Esophagus squamous epithelium (tissue), 5 donors: ENCODE measurements at regions not wholly inside any gene's neighbourhood (a gene's known extent, or its start where the extent isn't known, plus 50 kb on each side); places are given as distances from the start of the nearest gene placed in this dataset.

Experiments used
- DNase-seq: peaks from one replicate; lab custom pipeline; 2025; lab: John Stamatoyannopoulos, UW
- H3K27ac ChIP-seq, 4 donors: fragments of 200-600 bp; sonication (generic); one replicate each; pipeline ENCODE4 v1.5.1; 2016 to 2019; ENCODE audit warnings: mild to moderate bottlenecking in 1 of 4
- H3K27me3 ChIP-seq, 4 donors: fragments of 200-600 bp; sonication (generic); 1 replicate in 3 of 4; 2 replicates in 1 of 4; pipeline versions ENCODE4 v1.5.1 to v1.6.0; 2017 to 2021; ENCODE audit warnings: antibody characterized with exemption in 1 of 4
- H3K36me3 ChIP-seq, 3 donors: fragments of 200-600 bp; sonication (generic); one replicate each; pipeline ENCODE4 v1.5.1; 2016 to 2019
- H3K4me1 ChIP-seq, 3 donors: fragments of 200-600 bp; sonication (generic); one replicate each; pipeline ENCODE4 v1.5.1; 2017 to 2019
- H3K4me3 ChIP-seq, 4 donors: fragments of 200-600 bp; sonication (generic); 1 replicate in 3 of 4; 2 replicates in 1 of 4; pipeline ENCODE4 v1.5.1; 2016 to 2019; ENCODE audit warnings: mild to moderate bottlenecking in 2 of 4, moderate library complexity in 1 of 4
- H3K9me3 ChIP-seq, 3 donors: fragments of 200-600 bp; sonication (generic); one replicate each; pipeline ENCODE4 v1.5.1; 2016 to 2019
- CTCF ChIP-seq, 6 experiments: fragments of 450-650 bp in 4 of 6; fragments of 200-600 bp in 2 of 6; sonication (generic) in 2 of 6; IDR thresholded peaks; one replicate each; pipeline ENCODE4 v1.5.1; 2016 to 2019; ENCODE audit warnings: antibody characterized with exemption in 6 of 6, mild to moderate bottlenecking in 4 of 6, moderate library complexity in 4 of 6
- POLR2A ChIP-seq, 4 donors: fragments of 450-650 bp; IDR thresholded peaks; one replicate each; pipeline ENCODE4 v1.6.1; 2017; ENCODE audit warnings: antibody characterized with exemption in 4 of 4, mild to moderate bottlenecking in 4 of 4, moderate library complexity in 3 of 4
- WGBS, 2 donors: methylation state at CpG; one replicate each; pipeline ENCODE4 v1.1.5; 2018; 5-methylcytosine and 5-hydroxymethylcytosine counted together
- intact Hi-C: fragments of 100-400 bp; cut with DNase I; formaldehyde crosslinking; loops from one replicate; pipeline ENCODE4 v1.15.0; 2022
- donor health status: DM: yes; HTN: yes; CAD: no.

- no peak for DNase-seq
- Histone ChIP-seq H3K27me3 (no peaks in the 10 kb centered on the region), H3K36me3 (no peaks in the 10 kb centered on the region), H3K27ac (no peak overlapping the region), H3K9me3 (no peaks in the 10 kb centered on the region), H3K4me1 (no peaks in the 10 kb centered on the region), H3K4me3 (no peak overlapping the region)
- 62 to 93% methylated on average over 2 of the region's 2 CpGs for WGBS, 2 donors
- intact Hi-C loops: no loop called here
- no peak for TF ChIP-seq CTCF (IDR thresholded peaks at IDR 0.05)
Measured at GRCh38 chr6:22926790-22927354, 357.5 kb downstream of the HDGFL1 start.

DNA sequence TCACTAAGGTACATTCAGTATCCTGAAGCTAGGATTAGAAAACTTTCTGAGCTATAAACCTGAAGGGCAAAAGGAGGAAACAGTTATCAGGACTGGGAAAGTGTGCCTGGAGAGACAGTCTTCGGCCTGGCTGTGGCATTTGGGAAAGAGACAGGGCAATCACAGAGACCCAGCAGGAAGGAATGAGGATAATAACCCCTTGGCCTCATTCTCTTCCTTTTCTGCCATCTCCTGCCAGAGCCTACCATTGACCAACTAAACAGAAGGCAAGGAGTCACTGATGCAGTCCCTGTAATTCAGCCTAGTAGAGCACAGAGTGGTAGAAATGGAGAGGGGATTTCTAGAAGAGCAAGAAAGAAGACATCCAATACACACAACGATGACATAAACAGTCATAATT lies 359.4 kb downstream of the HDGFL1 start:
- H3K4me3 ChIP-seq: no peak overlapping the region
- H3K9me3 ChIP-seq: no peaks in the 10 kb centered on the region
- TF ChIP-seq CTCF (IDR thresholded peaks at IDR 0.05) (no peak), POLR2A (IDR thresholded peaks at IDR 0.05) (no peak)
- 53 to 68% methylated on average over 2 of the region's 2 CpGs for WGBS, 2 donors
- H3K36me3 ChIP-seq: no peaks in the 10 kb centered on the region
- intact Hi-C loops: no loop called here
- H3K27ac ChIP-seq: no peak overlapping the region
- no peak for DNase-seq
- H3K4me1 ChIP-seq: no peaks in the 10 kb centered on the region
- no peaks in the 10 kb centered on the region for H3K27me3 ChIP-seq

DNA sequence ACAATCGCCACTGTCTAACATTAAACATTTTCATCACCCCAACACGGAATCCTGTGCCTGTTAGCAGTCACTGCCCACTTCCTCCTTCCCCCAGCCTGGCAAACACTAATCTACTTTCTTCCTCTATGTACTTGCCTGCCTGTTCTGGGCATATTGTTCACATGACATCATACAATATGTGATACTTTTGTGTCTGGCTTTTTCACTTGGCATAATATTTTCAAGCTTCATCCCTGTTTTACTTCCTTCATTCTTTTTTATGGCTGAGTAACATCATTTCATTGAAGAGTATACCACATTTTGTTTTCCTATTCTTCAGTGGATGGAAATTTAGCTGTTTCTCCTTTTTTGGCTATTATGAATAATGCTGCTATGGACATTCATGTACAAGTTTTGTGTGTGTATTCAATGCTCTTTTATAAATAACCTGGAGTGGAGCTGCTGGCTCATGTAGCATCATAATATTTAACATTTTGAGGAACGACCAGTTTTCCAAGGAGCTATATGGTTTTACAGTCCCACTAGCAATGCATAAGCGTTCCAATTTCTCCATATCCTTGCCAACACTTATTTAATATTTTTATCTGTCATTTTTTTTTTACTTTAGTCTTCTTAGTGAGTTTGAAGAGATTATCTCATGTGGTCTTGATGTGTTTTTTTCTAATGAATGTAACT lies 360.1 kb downstream of the HDGFL1 start:
- Histone ChIP-seq H3K36me3 (no peaks in the 10 kb centered on the region), H3K27ac (no peak overlapping the region), H3K27me3 (no peaks in the 10 kb centered on the region), H3K4me3 (no peak overlapping the region), H3K9me3 (no peaks in the 10 kb centered on the region), H3K4me1 (no peaks in the 10 kb centered on the region)
- no peak for DNase-seq
- intact Hi-C loops: no loop called here
- WGBS, 2 donors: 44 to 65% methylated on average over 4 of the region's 4 CpGs
- TF ChIP-seq POLR2A (IDR thresholded peaks at IDR 0.05) (no peak), CTCF (IDR thresholded peaks at IDR 0.05) (no peak)

DNA sequence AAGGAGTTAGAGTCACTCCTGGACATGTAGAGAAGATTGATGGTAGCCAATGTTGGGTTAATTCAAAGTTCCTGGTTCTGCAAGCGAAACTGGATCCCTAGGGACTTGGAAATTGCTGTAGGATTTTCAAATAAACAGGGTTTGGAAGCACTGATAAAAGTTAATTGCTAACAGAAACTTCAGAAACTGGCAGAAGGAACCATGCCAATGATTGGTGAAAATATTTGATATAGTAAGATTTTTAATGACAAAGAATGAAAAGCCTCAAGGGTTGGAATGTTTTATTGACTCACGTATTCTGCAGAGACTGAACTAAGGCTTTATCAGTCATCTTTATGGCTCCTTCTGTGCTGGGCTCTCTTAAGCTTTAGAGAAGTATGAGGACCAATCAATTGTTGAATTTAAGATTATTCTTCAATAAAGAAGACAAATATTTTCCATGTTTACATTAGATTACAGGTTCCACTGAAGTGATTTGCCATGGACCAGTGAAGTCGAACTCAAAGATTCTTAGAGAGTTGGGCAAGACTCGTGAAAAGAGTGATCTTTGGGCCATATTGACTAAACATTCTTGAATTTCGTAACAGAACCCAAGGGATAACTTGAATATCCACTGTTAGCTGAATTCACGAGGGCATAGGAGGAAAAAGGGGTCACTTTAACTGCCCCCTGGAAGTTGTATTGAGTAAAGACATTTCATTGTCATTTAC lies 371.4 kb downstream of the HDGFL1 start:
- Histone ChIP-seq H3K9me3 (no peaks in the 10 kb centered on the region), H3K27ac (no peak overlapping the region), H3K4me3 (no peak overlapping the region), H3K4me1 (no peaks in the 10 kb centered on the region), H3K36me3 (no peaks in the 10 kb centered on the region), H3K27me3 (no peaks in the 10 kb centered on the region)
- DNase-seq: no peak
- WGBS, 2 donors: 77 to 78% methylated on average over 6 of the region's 6 CpGs
- intact Hi-C loops: no loop called here
- no peak for TF ChIP-seq CTCF (IDR thresholded peaks at IDR 0.05)
- TF ChIP-seq POLR2A (IDR thresholded peaks at IDR 0.05): no peak

DNA sequence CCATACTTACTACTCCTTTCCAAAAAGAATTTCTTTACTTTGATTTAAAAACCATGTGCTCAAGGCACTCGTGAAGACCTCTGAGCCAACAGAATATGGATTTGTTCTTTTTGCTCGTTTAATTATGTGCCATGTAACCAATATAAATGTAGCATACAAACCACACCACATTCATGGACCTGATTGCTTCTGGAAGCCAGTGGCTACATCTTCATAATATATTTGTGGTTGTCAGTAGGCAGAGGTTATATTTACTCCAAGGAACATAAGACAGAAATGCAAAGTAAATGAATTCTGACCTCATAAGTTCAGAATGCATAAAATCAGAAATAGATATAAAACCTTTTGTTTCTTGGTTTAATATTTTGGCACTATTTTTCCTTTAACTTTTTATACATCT lies 373.0 kb downstream of the HDGFL1 start:
- H3K36me3 ChIP-seq: no peaks in the 10 kb centered on the region
- no peak for DNase-seq
- TF ChIP-seq POLR2A (IDR thresholded peaks at IDR 0.05) (no peak), CTCF (IDR thresholded peaks at IDR 0.05) (no peak)
- no peak overlapping the region for H3K27ac ChIP-seq
- H3K4me3 ChIP-seq: no peak overlapping the region
- H3K9me3 ChIP-seq: no peaks in the 10 kb centered on the region
- H3K4me1 ChIP-seq: no peaks in the 10 kb centered on the region
- WGBS, 2 donors: 59 to 75% methylated on average over 2 of the region's 2 CpGs
- no peaks in the 10 kb centered on the region for H3K27me3 ChIP-seq
- intact Hi-C loops: no loop called here
